Neutrophil (primary cell): ENCODE measurements at regions not wholly inside any gene's neighbourhood (a gene's known extent, or its start where the extent isn't known, plus 50 kb on each side); places are given as distances from the start of the nearest gene placed in this dataset.

ENCODE experiments used
- H3K27ac ChIP-seq: fragments of 200-600 bp; sonication (generic); 2 replicates; pipeline ENCODE4 v1.5.1; 2016; ENCODE audit warnings: mild to moderate bottlenecking, moderate library complexity
- H3K27me3 ChIP-seq: fragments of 200-600 bp; sonication (generic); 2 replicates; pipeline ENCODE4 v1.6.0; 2016; ENCODE audit warnings: mild to moderate bottlenecking
- H3K36me3 ChIP-seq: fragments of 200-600 bp; sonication (generic); 2 replicates; pipeline ENCODE4 v1.5.1; 2017
- H3K4me1 ChIP-seq, 2 experiments: fragments of 200-600 bp in 1 of 2; sonication (generic) in 1 of 2; 1 replicate in 1 of 2; 2 replicates in 1 of 2; pipeline versions ENCODE4 v1.5.1 to v1.6.1; 2013 to 2016; ENCODE audit warnings: low read depth in 1 of 2, low read length in 1 of 2, mild to moderate bottlenecking in 1 of 2, moderate library complexity in 1 of 2; ENCODE audit not compliant: control insufficient read depth in 1 of 2, insufficient read depth in 1 of 2
- H3K4me3 ChIP-seq, 2 experiments: fragments of 200-600 bp in 1 of 2; sonication (generic) in 1 of 2; 1 replicate in 1 of 2; 2 replicates in 1 of 2; pipeline ENCODE4 v1.5.1; 2013 to 2016; ENCODE audit warnings: low read depth in 1 of 2, low read length in 1 of 2, mild to moderate bottlenecking in 1 of 2, moderate library complexity in 1 of 2
- H3K9me3 ChIP-seq: fragments of 200-600 bp; sonication (generic); 2 replicates; pipeline ENCODE4 v1.5.1; 2016
- TF ChIP-seq, protein P1 (sequence below): fragments of 200-600 bp; sonication (generic); IDR thresholded peaks from 2 replicates; pipeline ENCODE4 v1.5.1; 2016; ENCODE audit warnings: antibody characterized with exemption

DNA sequence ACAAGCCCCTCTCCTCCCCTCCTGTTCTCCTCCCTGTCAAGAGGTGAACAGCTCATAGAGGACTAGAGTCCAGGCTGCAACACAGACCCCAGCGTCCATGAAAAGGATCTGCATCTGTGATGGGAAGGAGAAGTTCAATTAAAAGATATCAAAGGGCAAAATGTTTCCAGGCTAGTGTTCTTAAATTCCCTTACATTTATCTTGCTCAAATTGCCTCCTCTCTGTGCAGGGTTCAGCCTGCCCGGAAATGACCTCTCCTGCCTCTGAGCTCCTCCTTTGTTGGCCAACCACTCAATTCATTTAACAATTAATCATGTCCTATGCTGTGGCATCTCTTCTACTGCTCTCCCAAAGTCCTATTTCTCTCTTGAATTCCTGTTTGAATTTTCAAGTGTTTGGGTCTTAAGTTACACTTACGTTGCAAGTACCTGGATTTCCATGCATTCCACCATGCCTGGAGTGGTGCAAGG, 105.3 kb downstream of the TSN start:
- no peak overlapping the region for H3K4me3 ChIP-seq
- H3K27ac ChIP-seq: no peak overlapping the region
- no peaks in the 10 kb centered on the region for H3K36me3 ChIP-seq
- TF ChIP-seq, protein P1, sequence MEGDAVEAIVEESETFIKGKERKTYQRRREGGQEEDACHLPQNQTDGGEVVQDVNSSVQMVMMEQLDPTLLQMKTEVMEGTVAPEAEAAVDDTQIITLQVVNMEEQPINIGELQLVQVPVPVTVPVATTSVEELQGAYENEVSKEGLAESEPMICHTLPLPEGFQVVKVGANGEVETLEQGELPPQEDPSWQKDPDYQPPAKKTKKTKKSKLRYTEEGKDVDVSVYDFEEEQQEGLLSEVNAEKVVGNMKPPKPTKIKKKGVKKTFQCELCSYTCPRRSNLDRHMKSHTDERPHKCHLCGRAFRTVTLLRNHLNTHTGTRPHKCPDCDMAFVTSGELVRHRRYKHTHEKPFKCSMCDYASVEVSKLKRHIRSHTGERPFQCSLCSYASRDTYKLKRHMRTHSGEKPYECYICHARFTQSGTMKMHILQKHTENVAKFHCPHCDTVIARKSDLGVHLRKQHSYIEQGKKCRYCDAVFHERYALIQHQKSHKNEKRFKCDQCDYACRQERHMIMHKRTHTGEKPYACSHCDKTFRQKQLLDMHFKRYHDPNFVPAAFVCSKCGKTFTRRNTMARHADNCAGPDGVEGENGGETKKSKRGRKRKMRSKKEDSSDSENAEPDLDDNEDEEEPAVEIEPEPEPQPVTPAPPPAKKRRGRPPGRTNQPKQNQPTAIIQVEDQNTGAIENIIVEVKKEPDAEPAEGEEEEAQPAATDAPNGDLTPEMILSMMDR: no peak
- peaks cover 9% of the 10 kb centered on the region for H3K27me3 ChIP-seq
- no peaks in the 10 kb centered on the region for H3K9me3 ChIP-seq
- no peaks in the 10 kb centered on the region for H3K4me1 ChIP-seq

DNA sequence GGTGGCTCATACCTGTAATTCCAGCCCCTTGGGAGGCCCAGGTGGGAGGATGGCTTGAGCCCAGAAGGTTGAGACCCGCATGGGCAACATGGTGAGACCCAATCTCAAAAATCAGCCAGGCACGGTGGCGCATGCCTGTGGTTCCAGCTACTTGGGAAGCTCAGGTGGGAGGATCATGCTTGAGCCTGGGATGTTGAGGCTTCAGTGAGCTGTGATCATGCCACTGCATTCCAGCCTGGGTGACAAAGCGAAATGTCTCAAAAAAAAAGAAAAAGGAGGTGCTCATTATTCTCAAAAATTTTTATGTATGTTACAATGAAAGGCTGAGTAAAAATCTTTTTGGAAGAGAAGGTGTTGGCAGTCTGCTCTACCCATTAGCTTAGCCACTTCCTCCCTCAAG, 106.8 kb downstream of the TSN start:
- H3K27ac ChIP-seq: no peak overlapping the region
- TF ChIP-seq, protein P1: no peak
- H3K36me3 ChIP-seq: no peaks in the 10 kb centered on the region
- H3K4me1 ChIP-seq: no peaks in the 10 kb centered on the region
- no peaks in the 10 kb centered on the region for H3K9me3 ChIP-seq
- peaks cover 9% of the 10 kb centered on the region for H3K27me3 ChIP-seq
- H3K4me3 ChIP-seq: no peak overlapping the region

DNA sequence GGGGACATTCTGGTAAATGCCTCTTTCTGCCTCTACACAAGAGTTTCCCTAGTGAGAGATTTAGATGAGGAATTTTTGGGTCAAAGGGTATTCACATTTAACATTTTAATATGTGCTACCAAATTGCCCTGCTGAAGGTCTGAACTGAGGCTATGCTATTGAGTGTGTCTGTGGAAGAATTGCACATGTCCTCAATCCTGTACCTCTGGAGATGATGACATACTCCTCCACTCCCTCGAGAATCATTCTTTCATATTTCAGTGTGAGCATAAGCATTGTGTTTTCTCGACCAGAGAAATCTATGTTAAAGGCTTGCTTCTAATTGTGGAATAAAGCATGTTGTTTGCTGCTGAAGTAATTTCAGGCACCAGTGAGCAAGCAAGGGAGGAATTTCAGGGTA, 110.5 kb downstream of the TSN start:
- TF ChIP-seq, protein P1: no peak

DNA sequence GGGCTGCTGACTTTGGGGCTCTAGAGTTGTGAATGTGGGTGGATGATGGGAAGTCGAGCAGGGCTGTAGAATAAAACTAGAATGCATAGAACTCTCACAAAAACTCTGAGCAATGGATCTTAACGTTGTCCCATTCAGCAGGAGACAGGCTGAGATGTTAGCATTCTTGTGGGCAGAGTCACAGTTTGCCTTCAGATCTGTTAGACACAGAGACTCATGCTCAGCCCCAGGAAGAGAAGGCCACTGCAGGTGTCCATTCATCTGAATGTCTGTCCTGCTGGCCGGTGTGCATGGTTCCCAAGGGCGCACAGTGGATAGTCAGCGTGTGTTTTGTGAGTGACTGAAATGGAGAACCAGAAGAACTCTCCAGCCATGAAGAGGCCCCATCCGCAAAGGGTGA, 111.3 kb downstream of the TSN start:
- Histone ChIP-seq H3K4me3 (no peak overlapping the region), H3K36me3 (no peaks in the 10 kb centered on the region)

More for the DNA sequence above, 110.5 kb downstream of the TSN start:
- H3K27ac ChIP-seq: no peak overlapping the region
- H3K4me1 ChIP-seq: no peaks in the 10 kb centered on the region
- no peak overlapping the region for H3K4me3 ChIP-seq
- no peaks in the 10 kb centered on the region for H3K9me3 ChIP-seq
- peaks cover 2% of the 10 kb centered on the region for H3K27me3 ChIP-seq
- no peaks in the 10 kb centered on the region for H3K36me3 ChIP-seq

DNA sequence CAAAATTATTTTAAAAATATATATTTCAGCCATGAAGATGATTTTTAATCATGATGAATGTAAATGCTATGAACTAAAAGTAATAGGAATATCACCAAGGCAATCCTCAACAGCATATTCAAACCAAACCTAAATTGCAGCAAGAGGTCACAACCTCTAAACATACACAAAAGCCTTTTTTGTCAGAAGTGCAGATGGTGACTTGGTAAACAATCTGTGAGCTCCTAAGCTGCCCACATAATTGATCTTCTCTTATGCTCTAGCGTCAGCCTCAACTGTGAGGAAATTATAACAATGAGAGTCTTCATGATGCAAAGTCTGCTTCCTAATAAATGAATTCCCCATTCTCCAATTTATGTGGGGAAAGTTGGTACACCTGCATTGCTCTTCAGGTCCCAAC, 113.2 kb downstream of the TSN start:
- Histone ChIP-seq H3K4me1 (no peaks in the 10 kb centered on the region), H3K27me3 (no peaks in the 10 kb centered on the region), H3K27ac (no peak overlapping the region), H3K4me3 (no peak overlapping the region), H3K36me3 (no peaks in the 10 kb centered on the region), H3K9me3 (no peaks in the 10 kb centered on the region)
- TF ChIP-seq, protein P1: no peak

More for the DNA sequence above, 111.3 kb downstream of the TSN start:
- Histone ChIP-seq H3K27ac (no peak overlapping the region), H3K4me1 (no peaks in the 10 kb centered on the region), H3K9me3 (no peaks in the 10 kb centered on the region), H3K27me3 (no peaks in the 10 kb centered on the region)
- TF ChIP-seq, protein P1: no peak

DNA sequence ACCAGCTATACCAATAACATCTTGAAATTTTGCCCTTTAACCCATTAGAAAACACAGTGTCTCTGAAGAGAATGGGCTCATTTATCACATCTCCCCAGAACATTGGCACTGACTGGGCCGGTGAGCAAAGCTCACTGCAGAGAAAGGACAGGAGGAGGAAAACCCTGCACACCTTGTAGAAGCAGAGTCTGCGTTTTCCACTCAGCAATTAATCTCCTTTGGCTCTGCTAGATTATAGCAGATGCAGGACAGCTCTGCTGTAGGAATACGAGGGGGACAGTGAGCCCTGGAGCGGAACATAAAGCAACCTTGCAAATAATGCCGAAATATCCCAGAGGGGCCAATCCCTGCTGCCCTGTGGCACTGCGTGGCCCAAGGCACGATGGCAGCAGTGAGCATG, 113.9 kb downstream of the TSN start:
- TF ChIP-seq, protein P1: no peak
- H3K4me3 ChIP-seq: no peak overlapping the region
- H3K4me1 ChIP-seq: no peaks in the 10 kb centered on the region
- H3K36me3 ChIP-seq: no peaks in the 10 kb centered on the region
- H3K27ac ChIP-seq: no peak overlapping the region
- H3K9me3 ChIP-seq: no peaks in the 10 kb centered on the region
- no peaks in the 10 kb centered on the region for H3K27me3 ChIP-seq
